ENCODE measurements at regions not wholly inside any gene's neighbourhood (a gene's known extent, or its start where the extent isn't known, plus 50 kb on each side); places are given as distances from the start of the nearest gene placed in this dataset.
A peak's percentile ranks its signal among the peaks of the same experiment; 100 is the strongest.

DNA sequence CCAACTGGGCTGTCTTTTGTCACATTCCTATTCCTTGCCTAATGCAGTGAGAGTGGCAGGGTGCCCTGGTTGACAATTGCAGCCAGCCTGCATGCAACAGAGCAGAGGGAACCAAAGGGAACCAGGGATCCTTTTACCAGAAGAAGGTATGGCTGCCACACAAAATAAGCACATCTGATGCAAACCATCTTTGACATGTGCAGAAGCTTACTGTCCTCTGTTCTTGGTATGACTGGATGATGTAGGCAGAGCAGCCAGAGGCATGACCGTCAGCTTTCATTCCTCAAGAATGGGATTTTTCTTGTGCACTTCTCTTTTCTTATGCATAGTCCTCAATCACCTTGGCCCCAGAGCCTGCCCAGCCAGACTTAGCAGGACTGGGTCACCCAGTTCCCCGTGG is 116.1 kb downstream of the UQCRFS1 start:
- Histone ChIP-seq H3K27me3 (ENCODE audit: insufficient read depth, low read length, poor library complexity) (no peaks in the 10 kb centered on the region), H3K27ac (ENCODE audit: low read depth, low read length) (no peak overlapping the region), H4K5ac (ENCODE audit: low read length) (no peak overlapping the region), H2BK120ac (ENCODE audit: low read depth, low read length) (no peak overlapping the region), H3K9ac (ENCODE audit: low read length) (no peak overlapping the region), H2AK5ac (ENCODE audit: low read length) (no peak overlapping the region), H2BK15ac (replicated peaks; ENCODE audit: low read depth) (no peak overlapping the region), H3K4me3 (ENCODE audit: low read length) (no peak overlapping the region), H3K4me2 (ENCODE audit: low read length) (no peak overlapping the region), H3K79me1 (ENCODE audit: low read length) (no peaks in the 10 kb centered on the region), H4K8ac (ENCODE audit: low read depth, low read length) (no peak overlapping the region), H3K4ac (ENCODE audit: low read depth, low read length) (no peak overlapping the region), H3K36me3 (ENCODE audit: control insufficient read depth, insufficient read depth, low read length) (no peaks in the 10 kb centered on the region), H3K56ac (ENCODE audit: low read length) (no peak overlapping the region), H3K23ac (ENCODE audit: low read length) (no peak overlapping the region), H3K18ac (ENCODE audit: low read length) (no peak overlapping the region), H3K4me1 (ENCODE audit: control insufficient read depth, low read depth, low read length) (no peaks in the 10 kb centered on the region), H2BK5ac (ENCODE audit: low read length) (no peak overlapping the region), H3K79me2 (ENCODE audit: control insufficient read depth, insufficient read depth, low read length) (no peaks in the 10 kb centered on the region)
- DNase-seq, result no peak
- no CpG with 5 or more reads among the region's 2 CpGs for WGBS (ENCODE audit: extremely low coverage, insufficient coverage, low lambda C conversion rate)

DNA sequence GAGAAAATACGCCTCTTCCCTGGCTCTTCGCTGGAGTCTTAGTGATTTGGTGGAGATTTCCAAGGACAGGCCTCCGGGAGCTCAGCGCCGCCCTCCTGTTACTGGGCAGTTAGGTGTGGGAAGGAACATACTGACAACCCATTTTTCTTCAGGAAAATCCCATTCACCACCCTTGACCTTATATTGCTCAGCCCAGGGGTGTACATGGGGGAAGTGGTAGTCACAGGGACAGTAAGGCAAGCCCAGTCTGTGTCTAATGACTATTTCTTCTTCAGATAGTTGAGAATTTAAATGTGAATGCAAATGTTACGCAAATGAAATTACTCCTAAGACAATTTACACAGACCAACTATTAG is 119.4 kb downstream of the UQCRFS1 start:
- no peak overlapping the region for H2AK5ac ChIP-seq (ENCODE audit: low read length)
- H3K56ac ChIP-seq (ENCODE audit: low read length), result no peak overlapping the region
- H3K9ac ChIP-seq (ENCODE audit: low read length), result no peak overlapping the region
- H3K4ac ChIP-seq (ENCODE audit: low read depth, low read length), result no peak overlapping the region
- H3K79me1 ChIP-seq (ENCODE audit: low read length), result no peaks in the 10 kb centered on the region
- H3K23ac ChIP-seq (ENCODE audit: low read length), result no peak overlapping the region
- H2BK5ac ChIP-seq (ENCODE audit: low read length), result no peak overlapping the region
- H2BK15ac ChIP-seq (replicated peaks; ENCODE audit: low read depth), result no peak overlapping the region
- no peak overlapping the region for H3K27ac ChIP-seq (ENCODE audit: low read depth, low read length)
- no CpG with 5 or more reads among the region's 6 CpGs for WGBS (ENCODE audit: extremely low coverage, insufficient coverage, low lambda C conversion rate)
- no peaks in the 10 kb centered on the region for H3K4me1 ChIP-seq (ENCODE audit: control insufficient read depth, low read depth, low read length)
- H4K8ac ChIP-seq (ENCODE audit: low read depth, low read length), result no peak overlapping the region
- no peaks in the 10 kb centered on the region for H3K27me3 ChIP-seq (ENCODE audit: insufficient read depth, low read length, poor library complexity)
- DNase-seq, result no peak
- no peak overlapping the region for H3K4me3 ChIP-seq (ENCODE audit: low read length)
- H3K4me2 ChIP-seq (ENCODE audit: low read length), result no peak overlapping the region
- no peak overlapping the region for H3K18ac ChIP-seq (ENCODE audit: low read length)
- H2BK120ac ChIP-seq (ENCODE audit: low read depth, low read length), result no peak overlapping the region
- H3K36me3 ChIP-seq (ENCODE audit: control insufficient read depth, insufficient read depth, low read length), result no peaks in the 10 kb centered on the region
- H4K5ac ChIP-seq (ENCODE audit: low read length), result no peak overlapping the region
- H3K79me2 ChIP-seq (ENCODE audit: control insufficient read depth, insufficient read depth, low read length), result no peaks in the 10 kb centered on the region

DNA sequence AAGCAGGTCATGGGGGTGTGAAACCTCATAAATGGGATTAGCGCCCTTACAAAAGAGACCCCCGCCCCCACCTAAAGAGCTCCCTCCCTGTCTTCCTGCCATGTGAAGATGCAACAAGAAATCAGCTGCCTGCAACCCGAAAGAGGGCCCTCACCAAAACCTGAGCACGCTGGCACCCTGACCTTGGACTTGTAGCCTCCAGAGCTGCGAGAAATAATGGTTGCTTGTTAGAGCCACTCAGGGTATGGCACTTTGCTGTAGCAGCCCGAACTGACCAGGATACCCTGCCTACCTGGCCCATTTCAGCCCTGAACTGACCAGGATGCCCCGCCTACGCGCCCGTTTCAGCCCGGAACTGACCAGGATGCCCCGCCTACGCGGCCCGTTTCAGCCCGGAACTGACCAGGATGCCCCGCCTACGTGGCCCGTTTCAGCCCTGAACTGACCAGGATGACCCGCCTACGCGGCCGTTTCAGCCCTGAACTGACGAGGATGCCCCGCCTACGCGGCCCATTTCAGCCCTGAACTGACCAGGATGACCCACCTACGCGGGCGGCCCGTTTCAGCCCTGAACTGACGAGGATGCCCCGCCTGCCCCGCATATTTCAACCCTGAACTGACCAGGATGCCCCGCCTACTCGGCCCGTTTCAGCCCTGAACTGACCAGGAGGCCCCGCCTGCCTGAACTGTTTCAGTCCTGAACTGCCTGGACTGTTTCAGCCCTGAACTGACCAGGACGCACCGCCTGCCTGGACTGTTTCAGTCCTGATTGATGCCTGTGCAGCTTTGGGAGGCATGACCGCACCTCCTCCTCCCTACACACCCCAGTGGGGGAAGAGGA is 120.0 kb downstream of the UQCRFS1 start:
- no peak overlapping the region for H3K4me2 ChIP-seq (ENCODE audit: low read length)
- no peaks in the 10 kb centered on the region for H3K79me1 ChIP-seq (ENCODE audit: low read length)
- WGBS (ENCODE audit: extremely low coverage, insufficient coverage, low lambda C conversion rate), result no CpG with 5 or more reads among the region's 41 CpGs
- no peak overlapping the region for H3K23ac ChIP-seq (ENCODE audit: low read length)
- no peak overlapping the region for H2BK120ac ChIP-seq (ENCODE audit: low read depth, low read length)
- no peak overlapping the region for H3K56ac ChIP-seq (ENCODE audit: low read length)
- no peak overlapping the region for H3K18ac ChIP-seq (ENCODE audit: low read length)
- no peak overlapping the region for H2AK5ac ChIP-seq (ENCODE audit: low read length)
- no peaks in the 10 kb centered on the region for H3K27me3 ChIP-seq (ENCODE audit: insufficient read depth, low read length, poor library complexity)
- no peak overlapping the region for H3K4ac ChIP-seq (ENCODE audit: low read depth, low read length)
- no peaks in the 10 kb centered on the region for H3K79me2 ChIP-seq (ENCODE audit: control insufficient read depth, insufficient read depth, low read length)
- no peak overlapping the region for H2BK15ac ChIP-seq (replicated peaks; ENCODE audit: low read depth)
- no peak overlapping the region for H3K9ac ChIP-seq (ENCODE audit: low read length)
- H2BK5ac ChIP-seq (ENCODE audit: low read length), result no peak overlapping the region
- H3K4me1 ChIP-seq (ENCODE audit: control insufficient read depth, low read depth, low read length), result no peaks in the 10 kb centered on the region
- no peaks in the 10 kb centered on the region for H3K36me3 ChIP-seq (ENCODE audit: control insufficient read depth, insufficient read depth, low read length)
- peak; percentile 22 for DNase-seq
- H4K5ac ChIP-seq (ENCODE audit: low read length), result no peak overlapping the region
- no peak overlapping the region for H4K8ac ChIP-seq (ENCODE audit: low read depth, low read length)
- H3K4me3 ChIP-seq (ENCODE audit: low read length), result no peak overlapping the region
- no peak overlapping the region for H3K27ac ChIP-seq (ENCODE audit: low read depth, low read length)

DNA sequence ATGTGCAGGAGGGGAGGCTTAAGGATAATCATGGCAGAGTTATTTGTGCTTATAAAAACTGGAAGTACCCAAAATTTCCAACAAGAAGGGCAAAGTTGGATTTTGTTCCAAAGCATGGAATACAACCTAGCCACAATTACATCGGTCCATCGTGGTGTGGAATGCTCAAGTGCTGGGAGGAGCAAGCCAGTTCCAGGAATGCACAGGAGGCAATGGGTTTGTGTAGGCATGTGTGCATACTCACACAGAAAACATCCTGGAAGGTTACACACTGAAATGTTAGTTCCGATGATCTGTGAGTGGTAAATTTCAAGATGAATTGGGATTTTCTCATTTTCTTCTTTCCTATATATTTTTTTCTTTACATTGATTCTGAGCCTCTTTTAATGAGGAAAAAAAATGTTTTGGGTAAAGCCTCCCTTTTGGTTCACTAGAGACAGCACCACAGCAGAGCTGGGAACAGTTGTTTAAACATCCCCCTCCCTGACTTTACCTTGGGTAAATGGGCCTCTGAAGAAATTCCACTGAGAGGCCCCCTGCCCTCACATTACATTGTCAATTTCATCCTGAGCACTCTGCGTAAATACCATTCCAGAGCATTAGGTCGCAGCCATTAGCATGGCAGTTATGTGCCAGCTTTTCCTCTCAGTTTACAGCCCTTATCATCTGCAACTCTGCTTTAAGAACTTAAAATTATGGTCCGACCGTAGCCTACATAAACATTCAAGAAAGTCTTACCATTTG is 122.0 kb downstream of the UQCRFS1 start:
- Histone ChIP-seq H3K56ac (ENCODE audit: low read length) (no peak overlapping the region), H3K4me2 (ENCODE audit: low read length) (no peak overlapping the region), H3K4ac (ENCODE audit: low read depth, low read length) (no peak overlapping the region), H3K18ac (ENCODE audit: low read length) (no peak overlapping the region), H2BK5ac (ENCODE audit: low read length) (no peak overlapping the region), H2BK15ac (replicated peaks; ENCODE audit: low read depth) (no peak overlapping the region), H3K23ac (ENCODE audit: low read length) (no peak overlapping the region), H2AK5ac (ENCODE audit: low read length) (no peak overlapping the region), H3K9ac (ENCODE audit: low read length) (no peak overlapping the region), H4K5ac (ENCODE audit: low read length) (no peak overlapping the region), H3K4me1 (ENCODE audit: control insufficient read depth, low read depth, low read length) (no peaks in the 10 kb centered on the region), H4K8ac (ENCODE audit: low read depth, low read length) (no peak overlapping the region), H3K4me3 (ENCODE audit: low read length) (no peak overlapping the region), H3K79me2 (ENCODE audit: control insufficient read depth, insufficient read depth, low read length) (no peaks in the 10 kb centered on the region), H3K36me3 (ENCODE audit: control insufficient read depth, insufficient read depth, low read length) (no peaks in the 10 kb centered on the region), H3K27me3 (ENCODE audit: insufficient read depth, low read length, poor library complexity) (no peaks in the 10 kb centered on the region), H2BK120ac (ENCODE audit: low read depth, low read length) (no peak overlapping the region), H3K27ac (ENCODE audit: low read depth, low read length) (no peak overlapping the region), H3K79me1 (ENCODE audit: low read length) (no peaks in the 10 kb centered on the region)
- peak; percentile 31 for DNase-seq
- no CpG with 5 or more reads among the region's 7 CpGs for WGBS (ENCODE audit: extremely low coverage, insufficient coverage, low lambda C conversion rate)

DNA sequence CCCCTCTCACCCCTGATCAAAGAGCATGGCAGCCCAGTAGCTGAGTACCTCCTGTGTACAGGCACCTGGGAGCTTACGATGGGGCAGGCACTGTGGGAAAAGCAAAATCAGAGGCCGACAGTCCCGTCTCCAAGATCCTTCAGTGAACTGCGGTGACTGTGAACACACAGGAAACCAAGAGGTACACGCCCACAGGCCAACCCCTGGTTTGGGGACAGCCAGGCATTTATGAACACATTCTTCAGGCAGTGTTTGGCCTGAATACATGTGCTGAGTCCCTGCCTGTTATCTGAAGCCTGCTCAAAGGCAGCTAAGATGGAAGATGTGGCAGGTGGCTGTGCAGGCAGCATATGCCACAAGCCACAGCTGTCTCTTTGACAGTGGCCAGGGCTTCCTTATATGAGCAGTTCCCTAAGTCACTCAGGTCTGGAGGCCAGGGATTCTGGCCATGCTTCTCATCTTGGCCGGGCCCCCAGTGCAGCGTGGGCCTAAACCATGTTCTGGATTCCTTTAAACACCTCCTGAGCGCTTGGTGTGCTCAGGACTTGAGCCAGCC is 123.6 kb downstream of the UQCRFS1 start:
- WGBS (ENCODE audit: extremely low coverage, insufficient coverage, low lambda C conversion rate), result no CpG with 5 or more reads among the region's 8 CpGs
- H3K9ac ChIP-seq (ENCODE audit: low read length), result no peak overlapping the region
- H3K27me3 ChIP-seq (ENCODE audit: insufficient read depth, low read length, poor library complexity), result no peaks in the 10 kb centered on the region
- no peaks in the 10 kb centered on the region for H3K4me1 ChIP-seq (ENCODE audit: control insufficient read depth, low read depth, low read length)
- no peak overlapping the region for H4K5ac ChIP-seq (ENCODE audit: low read length)
- DNase-seq, result no peak
- no peak overlapping the region for H2BK120ac ChIP-seq (ENCODE audit: low read depth, low read length)
- no peaks in the 10 kb centered on the region for H3K79me2 ChIP-seq (ENCODE audit: control insufficient read depth, insufficient read depth, low read length)
- H2AK5ac ChIP-seq (ENCODE audit: low read length), result no peak overlapping the region
- no peak overlapping the region for H2BK15ac ChIP-seq (replicated peaks; ENCODE audit: low read depth)
- H3K56ac ChIP-seq (ENCODE audit: low read length), result no peak overlapping the region
- no peak overlapping the region for H3K4ac ChIP-seq (ENCODE audit: low read depth, low read length)
- no peak overlapping the region for H4K8ac ChIP-seq (ENCODE audit: low read depth, low read length)
- H3K4me2 ChIP-seq (ENCODE audit: low read length), result no peak overlapping the region
- no peaks in the 10 kb centered on the region for H3K36me3 ChIP-seq (ENCODE audit: control insufficient read depth, insufficient read depth, low read length)
- H3K4me3 ChIP-seq (ENCODE audit: low read length), result no peak overlapping the region
- H2BK5ac ChIP-seq (ENCODE audit: low read length), result no peak overlapping the region
- H3K79me1 ChIP-seq (ENCODE audit: low read length), result no peaks in the 10 kb centered on the region
- no peak overlapping the region for H3K23ac ChIP-seq (ENCODE audit: low read length)
- no peak overlapping the region for H3K27ac ChIP-seq (ENCODE audit: low read depth, low read length)
- H3K18ac ChIP-seq (ENCODE audit: low read length), result no peak overlapping the region

All from mesendoderm (in vitro differentiated cells).